CD4-positive, alpha-beta memory T cell (primary cell): ENCODE measurements at regions not wholly inside any gene's neighbourhood (a gene's known extent, or its start where the extent isn't known, plus 50 kb on each side); places are given as distances from the start of the nearest gene placed in this dataset.

Source experiments
- CTCF ChIA-PET: fragments of 350-600 bp; sonication (Branson Sonifier 250); formaldehyde crosslinking; loops from one replicate; lab custom pipeline; 2021; ENCODE audit warnings: inconsistent platforms; ENCODE audit not compliant: partially characterized antibody; lab: Charles Lee
- POLR2A ChIA-PET: fragments of 350-600 bp; sonication (Branson Sonifier 250); formaldehyde crosslinking; loops from one replicate; lab custom pipeline; 2021; ENCODE audit not compliant: partially characterized antibody; lab: Charles Lee
- DNase-seq, 5 donors: peaks; one replicate each; pipeline versions ENCODE4 v3.0.0 to v3.0.0-alpha.2; 2020 to 2022; ENCODE audit warnings: mixed read lengths in 1 of 5
- H3K27ac ChIP-seq: one replicate; pipeline ENCODE4 v1.7.0; 2013; ENCODE audit warnings: low read depth, low read length
- H3K27me3 ChIP-seq: 2 replicates; pipeline ENCODE4 v1.7.0; 2013; ENCODE audit warnings: mild to moderate bottlenecking, low read length, moderate library complexity; ENCODE audit not compliant: insufficient read depth
- H3K36me3 ChIP-seq: 2 replicates; pipeline ENCODE4 v1.7.0; 2013; ENCODE audit warnings: mild to moderate bottlenecking, low read length, moderate library complexity; ENCODE audit not compliant: insufficient read depth
- H3K4me1 ChIP-seq: 2 replicates; pipeline ENCODE4 v1.7.0; 2013; ENCODE audit warnings: mild to moderate bottlenecking, low read length, moderate library complexity; ENCODE audit not compliant: insufficient read depth
- H3K4me3 ChIP-seq, 2 donors: one replicate each; pipeline ENCODE4 v1.7.0; 2013; ENCODE audit warnings: low read length in 2 of 2, mild to moderate bottlenecking in 1 of 2
- H3K9me3 ChIP-seq, 2 donors: one replicate each; pipeline ENCODE4 v1.7.0; 2013; ENCODE audit warnings: low read length in 2 of 2, control low read depth in 1 of 2; ENCODE audit not compliant: control insufficient read depth in 1 of 2
- H3K27ac Mint-ChIP-seq, 7 donors: one replicate each; pipeline ENCODE4 v1.8.0; 2020 to 2021; ENCODE audit warnings: mixed read lengths in 7 of 7, mild to moderate bottlenecking in 6 of 7, inconsistent platforms in 3 of 7, moderate library complexity in 3 of 7
- H3K27me3 Mint-ChIP-seq, 2 donors: one replicate each; pipeline ENCODE4 v1.8.0; 2020 to 2021; ENCODE audit warnings: mixed read lengths in 2 of 2
- H3K36me3 Mint-ChIP-seq, 2 donors: one replicate each; pipeline ENCODE4 v1.8.0; 2020 to 2021; ENCODE audit warnings: mixed read lengths in 2 of 2, inconsistent platforms in 1 of 2, mild to moderate bottlenecking in 1 of 2
- H3K4me1 Mint-ChIP-seq, 4 donors: one replicate each; pipeline ENCODE4 v1.8.0; 2020 to 2021; ENCODE audit warnings: mixed read lengths in 4 of 4, mild to moderate bottlenecking in 1 of 4
- H3K4me3 Mint-ChIP-seq, 8 donors: one replicate each; pipeline ENCODE4 v1.8.0; 2020 to 2021; ENCODE audit warnings: mixed read lengths in 8 of 8, mild to moderate bottlenecking in 7 of 8, moderate library complexity in 6 of 8, inconsistent platforms in 3 of 8
- H3K9me3 Mint-ChIP-seq, 8 donors: one replicate each; pipeline ENCODE4 v1.8.0; 2020 to 2021; ENCODE audit warnings: mixed read lengths in 8 of 8, mild to moderate bottlenecking in 5 of 8, inconsistent platforms in 3 of 8, moderate library complexity in 1 of 8
- intact Hi-C: fragments of 100-400 bp; cut with micrococcal nuclease; formaldehyde crosslinking; loops from one replicate; pipeline ENCODE4 v1.15.1; 2023

DNA sequence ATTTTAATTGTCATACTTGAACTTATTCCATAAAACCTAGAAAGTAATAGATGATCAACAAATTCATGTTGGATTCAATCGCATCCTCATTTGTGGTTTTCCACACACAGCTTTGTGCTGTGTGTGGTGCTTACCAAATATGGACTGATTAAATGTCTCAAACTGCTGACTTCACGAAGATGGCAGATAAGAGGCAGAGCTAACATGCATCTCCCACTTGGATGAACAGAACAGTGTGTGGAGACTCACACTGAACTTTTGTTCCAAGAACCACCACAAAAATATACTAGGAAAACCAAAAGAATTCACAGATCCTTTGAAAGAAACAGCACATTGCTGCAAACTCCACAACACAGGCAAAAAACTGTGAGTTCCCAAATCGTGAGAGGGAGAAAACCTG lies 603.7 kb downstream of the TENT5A start:
- H3K27ac Mint-ChIP-seq, result no peak overlapping the region
- H3K4me3 Mint-ChIP-seq, result no peak overlapping the region
- Histone ChIP-seq H3K27me3 (no peaks in the 10 kb centered on the region), H3K27ac (no peak overlapping the region), H3K9me3 (no peaks in the 10 kb centered on the region), H3K36me3 (no peaks in the 10 kb centered on the region), H3K4me1 (no peaks in the 10 kb centered on the region), H3K4me3 (no peak overlapping the region)
- CTCF ChIA-PET, result no interaction called here
- intact Hi-C loops, result no loop called here
- H3K27me3 Mint-ChIP-seq, result no peaks in the 10 kb centered on the region
- H3K36me3 Mint-ChIP-seq, result no peaks in the 10 kb centered on the region
- no peaks in the 10 kb centered on the region for H3K4me1 Mint-ChIP-seq
- H3K9me3 Mint-ChIP-seq, result peaks cover 0 to 28% (median 18%) of the 10 kb centered on the region in 8 donors
- DNase-seq, result no peak
- POLR2A ChIA-PET, result no interaction called here

DNA sequence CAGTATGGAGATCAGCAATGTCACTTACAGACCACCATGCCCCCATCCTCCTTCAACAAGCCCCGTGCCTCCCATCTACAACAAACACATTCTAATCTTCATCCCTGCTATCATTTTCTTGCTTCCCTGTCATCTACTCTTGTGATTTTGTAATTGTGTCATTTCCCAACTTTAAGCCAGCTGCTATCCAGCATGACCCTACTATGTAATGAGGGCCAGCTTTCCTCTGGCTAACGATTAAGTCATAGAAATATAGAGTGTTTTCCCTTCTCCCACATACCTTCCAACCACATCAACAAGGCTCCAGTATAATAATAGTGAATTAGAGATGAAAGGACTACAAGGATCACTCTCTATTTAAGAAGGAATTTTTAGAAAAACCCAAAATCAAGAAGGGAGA lies 607.0 kb downstream of the TENT5A start:
- no peaks in the 10 kb centered on the region for H3K4me1 ChIP-seq
- DNase-seq, result no peak
- Mint-ChIP-seq H3K4me1 (no peaks in the 10 kb centered on the region), H3K9me3 (peaks cover 0 to 10% (median 6%) of the 10 kb centered on the region in 8 donors), H3K36me3 (no peaks in the 10 kb centered on the region), H3K27ac (no peak overlapping the region), H3K4me3 (no peak overlapping the region), H3K27me3 (no peaks in the 10 kb centered on the region)
- H3K9me3 ChIP-seq, result no peaks in the 10 kb centered on the region
- no peaks in the 10 kb centered on the region for H3K27me3 ChIP-seq
- H3K27ac ChIP-seq, result no peak overlapping the region
- no peaks in the 10 kb centered on the region for H3K36me3 ChIP-seq
- ChIA-PET CTCF (no interaction called here), POLR2A (no interaction called here)
- intact Hi-C loops, result no loop called here
- H3K4me3 ChIP-seq, result no peak overlapping the region

- intact Hi-C loops, result no loop called here
- Mint-ChIP-seq H3K27ac (no peak overlapping the region), H3K9me3 (peaks cover 0 to 10% (median 6%) of the 10 kb centered on the region in 8 donors), H3K4me1 (no peaks in the 10 kb centered on the region), H3K27me3 (no peaks in the 10 kb centered on the region), H3K36me3 (no peaks in the 10 kb centered on the region), H3K4me3 (no peak overlapping the region)
- ChIA-PET POLR2A (no interaction called here), CTCF (no interaction called here)
- DNase-seq, result no peak
- Histone ChIP-seq H3K27ac (no peak overlapping the region), H3K36me3 (no peaks in the 10 kb centered on the region), H3K9me3 (no peaks in the 10 kb centered on the region), H3K4me3 (no peak overlapping the region), H3K4me1 (no peaks in the 10 kb centered on the region), H3K27me3 (no peaks in the 10 kb centered on the region)
Measured at GRCh38 chr6:81144346-81144745, 608.1 kb downstream of the TENT5A start.

DNA sequence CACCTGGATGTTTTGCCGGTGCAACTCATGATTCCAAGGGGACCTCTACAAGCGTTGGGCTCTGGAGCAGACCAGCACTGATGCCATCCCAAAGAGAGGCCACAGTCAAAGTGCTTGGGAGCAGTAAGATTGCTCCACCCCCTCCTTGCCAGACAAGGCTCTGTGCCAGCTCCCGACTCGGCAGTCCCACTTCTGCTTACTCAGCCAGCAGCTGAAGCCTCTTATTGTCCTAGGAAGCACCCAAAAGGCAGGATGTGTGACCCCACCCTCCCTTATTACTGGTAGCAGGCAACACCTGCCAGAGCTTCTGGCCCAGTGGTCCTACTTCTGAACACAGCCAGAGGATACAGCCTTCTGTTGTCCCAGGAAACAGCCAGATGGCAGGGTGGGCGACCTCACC lies 614.2 kb downstream of the TENT5A start:
- Mint-ChIP-seq H3K27me3 (no peaks in the 10 kb centered on the region), H3K27ac (no peak overlapping the region), H3K4me3 (no peak overlapping the region), H3K9me3 (peaks cover 4 to 22% (median 9%) of the 10 kb centered on the region in 8 donors), H3K4me1 (no peaks in the 10 kb centered on the region), H3K36me3 (no peaks in the 10 kb centered on the region)
- intact Hi-C loops, result no loop called here
- no peak overlapping the region for H3K27ac ChIP-seq
- H3K36me3 ChIP-seq, result no peaks in the 10 kb centered on the region
- no peaks in the 10 kb centered on the region for H3K4me1 ChIP-seq
- no peaks in the 10 kb centered on the region for H3K27me3 ChIP-seq
- POLR2A ChIA-PET, result no interaction called here
- DNase-seq, result no peak
- H3K4me3 ChIP-seq, result no peak overlapping the region
- CTCF ChIA-PET, result no interaction called here
- H3K9me3 ChIP-seq, result no peaks in the 10 kb centered on the region

DNA sequence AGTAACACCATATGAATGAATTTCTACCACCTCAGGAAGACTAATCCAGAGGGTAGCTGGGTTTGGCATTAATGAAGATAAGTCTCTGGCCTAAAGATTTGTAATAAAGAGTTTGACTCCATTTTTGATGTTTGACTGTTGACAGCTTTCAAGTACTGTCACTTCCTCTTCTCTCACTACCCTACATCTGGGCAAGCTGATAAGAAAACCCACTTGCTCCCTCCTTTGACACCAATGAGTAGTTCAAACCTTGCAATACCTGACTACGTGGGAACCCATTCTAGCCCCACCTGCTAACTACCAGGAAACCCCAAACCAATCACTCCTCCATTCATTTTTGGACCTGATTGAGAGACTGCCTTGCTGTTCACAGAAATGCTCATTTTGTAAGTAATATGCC lies 621.5 kb downstream of the TENT5A start:
- peaks cover 0 to 10% (median 3%) of the 10 kb centered on the region in 8 donors for H3K9me3 Mint-ChIP-seq

DNA sequence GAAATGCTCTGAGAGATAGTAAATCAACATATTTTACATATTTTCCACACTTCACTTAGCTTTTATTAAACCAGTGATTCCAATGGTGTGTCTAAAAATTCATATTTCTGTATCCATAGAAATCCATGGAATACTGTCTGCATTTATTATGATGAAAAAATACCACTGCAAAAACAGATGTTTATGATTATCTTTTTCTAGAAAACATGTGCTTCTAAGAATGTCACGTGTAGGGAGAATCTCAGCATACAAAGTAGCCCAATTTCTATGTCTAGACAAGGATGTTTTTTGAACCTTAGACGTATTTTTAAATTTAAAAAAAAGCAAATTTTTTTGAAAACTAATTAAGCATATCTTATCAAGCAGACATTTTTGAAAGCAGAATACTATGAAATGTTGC lies 622.4 kb downstream of the TENT5A start:
- DNase-seq, result no peak
- no peaks in the 10 kb centered on the region for H3K36me3 Mint-ChIP-seq
- Histone ChIP-seq H3K27me3 (no peaks in the 10 kb centered on the region), H3K4me3 (no peak overlapping the region), H3K9me3 (no peaks in the 10 kb centered on the region), H3K36me3 (no peaks in the 10 kb centered on the region), H3K4me1 (no peaks in the 10 kb centered on the region), H3K27ac (no peak overlapping the region)
- ChIA-PET CTCF (no interaction called here), POLR2A (no interaction called here)
- H3K27me3 Mint-ChIP-seq, result no peaks in the 10 kb centered on the region
- no peak overlapping the region for H3K27ac Mint-ChIP-seq
- intact Hi-C loops, result no loop called here
- no peak overlapping the region for H3K4me3 Mint-ChIP-seq
- no peaks in the 10 kb centered on the region for H3K4me1 Mint-ChIP-seq
- peaks cover 0 to 4% (median 3%) of the 10 kb centered on the region in 8 donors for H3K9me3 Mint-ChIP-seq

More for the DNA sequence above, 621.5 kb downstream of the TENT5A start:
- H3K9me3 ChIP-seq, result no peaks in the 10 kb centered on the region
- no peak overlapping the region for H3K4me3 ChIP-seq
- Mint-ChIP-seq H3K4me3 (no peak overlapping the region), H3K27ac (no peak overlapping the region), H3K36me3 (no peaks in the 10 kb centered on the region), H3K27me3 (no peaks in the 10 kb centered on the region), H3K4me1 (no peaks in the 10 kb centered on the region)
- no peak overlapping the region for H3K27ac ChIP-seq
- intact Hi-C loops, result no loop called here
- POLR2A ChIA-PET, result no interaction called here
- no peaks in the 10 kb centered on the region for H3K4me1 ChIP-seq
- no peaks in the 10 kb centered on the region for H3K36me3 ChIP-seq
- no peaks in the 10 kb centered on the region for H3K27me3 ChIP-seq
- CTCF ChIA-PET, result no interaction called here
- no peak for DNase-seq

GRCh38 chr6:81128671-81129070 lies 623.8 kb downstream of the TENT5A start:
- no peak overlapping the region for H3K27ac Mint-ChIP-seq
- DNase-seq, result no peak
- Histone ChIP-seq H3K36me3 (no peaks in the 10 kb centered on the region), H3K4me3 (no peak overlapping the region), H3K4me1 (no peaks in the 10 kb centered on the region), H3K27ac (no peak overlapping the region), H3K9me3 (no peaks in the 10 kb centered on the region), H3K27me3 (no peaks in the 10 kb centered on the region)
- no peaks in the 10 kb centered on the region for H3K27me3 Mint-ChIP-seq
- ChIA-PET POLR2A (no interaction called here), CTCF (no interaction called here)
- no peak overlapping the region for H3K4me3 Mint-ChIP-seq
- H3K4me1 Mint-ChIP-seq, result no peaks in the 10 kb centered on the region
- intact Hi-C loops, result no loop called here
- peaks cover 0 to 4% (median 3%) of the 10 kb centered on the region in 8 donors for H3K9me3 Mint-ChIP-seq
- H3K36me3 Mint-ChIP-seq, result no peaks in the 10 kb centered on the region

DNA sequence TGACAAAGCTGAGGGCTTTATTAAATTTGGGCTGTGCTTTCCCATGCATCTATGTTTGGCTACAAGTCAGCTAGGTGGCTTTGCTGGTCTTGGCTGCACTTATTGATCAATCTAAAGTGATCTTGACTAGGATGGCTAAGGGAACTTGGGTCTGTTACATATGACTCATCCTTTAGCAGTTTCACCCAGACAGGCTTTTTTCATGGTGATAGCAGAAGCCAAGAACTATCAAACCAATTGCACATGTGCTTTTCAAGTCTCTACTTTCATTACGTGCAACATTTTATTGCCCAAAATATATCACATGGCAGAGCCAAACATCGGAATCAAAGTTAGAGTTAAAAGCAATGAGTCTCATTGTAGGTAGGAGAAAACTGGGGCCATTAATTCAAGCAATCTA lies 626.3 kb downstream of the TENT5A start:
- no peaks in the 10 kb centered on the region for H3K36me3 Mint-ChIP-seq
- no peaks in the 10 kb centered on the region for H3K4me1 Mint-ChIP-seq
- no peaks in the 10 kb centered on the region for H3K36me3 ChIP-seq
- H3K27ac ChIP-seq, result no peak overlapping the region
- H3K27me3 ChIP-seq, result no peaks in the 10 kb centered on the region
- H3K4me1 ChIP-seq, result no peaks in the 10 kb centered on the region
- no peak overlapping the region for H3K4me3 Mint-ChIP-seq
- CTCF ChIA-PET, result no interaction called here
- H3K9me3 ChIP-seq, result no peaks in the 10 kb centered on the region
- H3K27me3 Mint-ChIP-seq, result no peaks in the 10 kb centered on the region
- no peak overlapping the region for H3K27ac Mint-ChIP-seq
- DNase-seq, result no peak
- intact Hi-C loops, result no loop called here
- POLR2A ChIA-PET, result no interaction called here
- peaks cover 0 to 5% (median 2%) of the 10 kb centered on the region in 8 donors for H3K9me3 Mint-ChIP-seq
- H3K4me3 ChIP-seq, result no peak overlapping the region
